ENCODE measurements at regions not wholly inside any gene's neighbourhood (a gene's known extent, or its start where the extent isn't known, plus 50 kb on each side); places are given as distances from the start of the nearest gene placed in this dataset.

DNA sequence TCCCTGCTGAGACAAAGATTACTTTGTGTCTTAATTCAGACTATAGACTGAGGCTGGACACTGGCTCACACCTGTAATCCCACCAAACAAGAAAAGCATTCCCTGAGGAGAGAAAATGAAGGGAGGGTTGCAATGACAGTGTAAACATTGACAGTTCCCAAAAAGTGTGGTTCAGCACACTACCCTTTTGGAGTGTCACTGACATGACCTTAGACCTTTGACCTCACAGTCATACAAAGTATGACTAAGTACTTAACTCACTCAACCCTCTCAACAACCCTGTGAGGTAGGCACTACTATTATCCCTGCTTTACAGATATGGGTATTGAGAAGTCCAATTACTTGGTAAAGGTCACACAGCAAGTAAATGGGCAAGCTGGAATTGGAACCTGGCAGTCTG lies 341.7 kb downstream of the LRRC3B start:
- Histone ChIP-seq H3K9me3 (ENCODE audit: low read depth) (no peaks in the 10 kb centered on the region), H3K36me3 (no peaks in the 10 kb centered on the region), H3K27me3 (no peaks in the 10 kb centered on the region), H3K27ac (no peak overlapping the region), H3K4me1 (ENCODE audit: low read depth) (no peaks in the 10 kb centered on the region), H3K4me3 (no peak overlapping the region)
- no peak for DNase-seq (ENCODE audit: low read depth in 1 of 2, low spot score in 1 of 2)
- TF ChIP-seq CTCF (IDR thresholded peaks at IDR 0.05; ENCODE audit: low read depth, low read length) = no peak

DNA sequence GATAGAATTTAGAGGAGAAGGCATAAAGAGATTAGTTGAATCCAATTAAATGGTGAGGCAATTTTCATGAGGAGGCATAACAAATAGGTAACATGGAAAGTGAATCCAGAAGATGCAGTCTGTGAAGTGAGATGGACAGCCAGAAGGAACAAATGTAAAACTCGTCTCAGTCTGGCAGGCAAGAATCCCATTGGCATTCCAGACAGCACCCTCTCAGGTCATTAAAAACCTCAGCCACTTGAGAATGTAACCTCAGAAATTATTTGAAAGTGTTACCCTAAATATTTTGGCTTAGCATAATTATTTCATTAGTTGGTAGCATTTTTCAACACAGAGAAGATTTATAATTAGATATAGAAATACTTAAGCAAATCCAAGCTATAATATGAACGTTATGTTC lies 342.3 kb downstream of the LRRC3B start:
- Histone ChIP-seq H3K36me3 (no peaks in the 10 kb centered on the region), H3K4me3 (no peak overlapping the region), H3K27ac (no peak overlapping the region), H3K4me1 (ENCODE audit: low read depth) (no peaks in the 10 kb centered on the region), H3K27me3 (no peaks in the 10 kb centered on the region), H3K9me3 (ENCODE audit: low read depth) (no peaks in the 10 kb centered on the region)
- DNase-seq (ENCODE audit: low read depth in 1 of 2, low spot score in 1 of 2) = no peak
- no peak for TF ChIP-seq CTCF (IDR thresholded peaks at IDR 0.05; ENCODE audit: low read depth, low read length)

GRCh38 chr3:26967501-26967900 lies 344.9 kb downstream of the LRRC3B start:
- H3K27me3 ChIP-seq = no peaks in the 10 kb centered on the region
- no peak overlapping the region for H3K4me3 ChIP-seq
- no peak overlapping the region for H3K27ac ChIP-seq
- DNase-seq (ENCODE audit: low read depth in 1 of 2, low spot score in 1 of 2) = no peak
- H3K4me1 ChIP-seq (ENCODE audit: low read depth) = no peaks in the 10 kb centered on the region
- no peaks in the 10 kb centered on the region for H3K9me3 ChIP-seq (ENCODE audit: low read depth)
- H3K36me3 ChIP-seq = no peaks in the 10 kb centered on the region
- TF ChIP-seq CTCF (IDR thresholded peaks at IDR 0.05; ENCODE audit: low read depth, low read length) = no peak

DNA sequence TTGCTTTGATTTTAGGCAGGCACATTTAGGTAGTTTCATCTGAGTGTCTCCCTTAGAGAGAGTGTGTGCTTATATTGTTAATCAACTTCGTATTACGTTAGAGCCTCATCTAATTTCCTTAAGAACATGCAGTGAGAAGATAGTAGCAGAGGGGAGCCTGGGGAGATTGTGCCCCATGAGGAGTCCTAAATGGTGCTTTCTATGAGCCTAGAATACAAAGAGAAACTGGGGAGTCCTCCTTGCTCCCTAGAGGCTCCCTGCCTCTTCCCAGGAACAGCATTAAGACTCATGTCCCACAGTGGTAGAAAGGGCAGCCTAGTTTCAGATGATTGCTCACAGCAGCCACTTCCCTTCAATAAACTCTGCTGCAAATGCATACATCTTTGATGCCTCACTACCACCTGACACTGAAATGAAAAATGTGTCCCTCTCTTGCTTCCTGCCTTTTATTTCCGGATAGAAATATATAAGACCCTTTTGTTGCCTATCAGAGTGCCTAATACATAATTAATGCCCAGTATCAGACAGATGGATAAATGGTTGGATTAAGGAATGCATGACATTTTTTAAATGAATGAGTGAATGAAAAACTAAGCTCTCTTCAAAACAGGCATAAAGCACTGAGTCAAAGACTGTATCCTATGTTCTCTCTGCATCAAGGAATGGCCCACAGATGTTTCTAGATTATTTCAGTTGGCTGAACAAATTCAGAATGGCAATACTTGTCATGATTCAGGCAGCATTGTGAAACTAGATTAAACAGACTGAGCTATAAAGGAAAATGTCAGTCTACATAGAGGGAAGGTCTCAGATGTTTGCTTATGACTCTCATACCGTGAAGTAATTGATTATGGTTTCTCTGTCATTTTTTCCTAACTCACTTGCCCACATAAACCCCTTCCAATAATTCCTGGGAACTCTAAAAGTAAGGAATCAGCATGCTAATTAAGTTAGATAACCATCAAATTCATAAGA lies 362.1 kb downstream of the LRRC3B start:
- DNase-seq (ENCODE audit: low read depth in 1 of 2, low spot score in 1 of 2) = no peak
- Histone ChIP-seq H3K4me3 (no peak overlapping the region), H3K9me3 (ENCODE audit: low read depth) (no peaks in the 10 kb centered on the region), H3K27me3 (no peaks in the 10 kb centered on the region), H3K36me3 (no peaks in the 10 kb centered on the region), H3K27ac (no peak overlapping the region), H3K4me1 (ENCODE audit: low read depth) (no peaks in the 10 kb centered on the region)
- TF ChIP-seq CTCF (IDR thresholded peaks at IDR 0.05; ENCODE audit: low read depth, low read length) = no peak

- no peaks in the 10 kb centered on the region for H3K9me3 ChIP-seq (ENCODE audit: low read depth)
These were observed 366.5 kb downstream of the LRRC3B start for GRCh38 chr3:26989037-26989436.

More at GRCh38 chr3:26989037-26989436, 366.5 kb downstream of the LRRC3B start:
- no peaks in the 10 kb centered on the region for H3K4me1 ChIP-seq (ENCODE audit: low read depth)
- H3K36me3 ChIP-seq = no peaks in the 10 kb centered on the region
- H3K27ac ChIP-seq = no peak overlapping the region
- no peaks in the 10 kb centered on the region for H3K27me3 ChIP-seq
- no peak for TF ChIP-seq CTCF (IDR thresholded peaks at IDR 0.05; ENCODE audit: low read depth, low read length)
- DNase-seq (ENCODE audit: low read depth in 1 of 2, low spot score in 1 of 2) = no peak
- H3K4me3 ChIP-seq = no peak overlapping the region

Measured in cardiac muscle cell (in vitro differentiated cells and primary cell).